HG03039 (cell line): ENCODE measurements at regions not wholly inside any gene's neighbourhood (a gene's known extent, or its start where the extent isn't known, plus 50 kb on each side); places are given as distances from the start of the nearest gene placed in this dataset.
A peak's percentile ranks its signal among the peaks of the same experiment; 100 is the strongest.
"Not testable (repeated sequence)": the region's sequence is repeated elsewhere in the genome, so short reads cannot be mapped to it uniquely, and the experiment has no call there.

Experiments used
- ATAC-seq: cut with Tn5 transposase; IDR thresholded peaks from one replicate; pipeline ENCODE4 v1.9.1; 2021; ENCODE audit warnings: mild to moderate bottlenecking, moderate library complexity; ENCODE audit not compliant: unreplicated experiment

- no peak for ATAC-seq
Observed at GRCh38 chr2:18957909-18958308, 368.5 kb upstream of the NT5C1B start.

DNA sequence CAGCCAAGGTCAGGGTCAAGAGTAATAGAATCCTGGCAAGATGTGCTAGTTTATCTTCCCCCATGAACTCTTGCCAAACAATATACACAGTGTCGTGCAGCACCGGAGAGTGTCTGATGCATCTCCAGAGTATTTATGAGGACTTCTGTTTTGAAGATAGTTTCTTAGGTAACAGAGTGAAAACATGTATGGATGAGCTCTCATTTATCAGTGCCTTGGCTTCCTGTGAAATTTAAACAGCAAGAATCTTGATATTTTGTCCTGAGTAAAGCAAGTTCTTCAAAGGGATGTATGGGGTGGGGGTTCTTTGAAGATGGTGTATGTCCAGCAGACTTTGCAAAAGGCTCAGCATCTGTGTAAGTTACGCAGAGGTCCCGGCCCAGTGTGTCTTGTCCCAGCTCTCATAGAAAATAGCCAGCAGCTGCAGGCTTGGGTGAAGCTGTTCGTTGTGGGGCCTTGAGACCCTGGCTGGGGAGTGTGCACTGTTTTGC, 361.0 kb upstream of the NT5C1B start:
- no peak for ATAC-seq

DNA sequence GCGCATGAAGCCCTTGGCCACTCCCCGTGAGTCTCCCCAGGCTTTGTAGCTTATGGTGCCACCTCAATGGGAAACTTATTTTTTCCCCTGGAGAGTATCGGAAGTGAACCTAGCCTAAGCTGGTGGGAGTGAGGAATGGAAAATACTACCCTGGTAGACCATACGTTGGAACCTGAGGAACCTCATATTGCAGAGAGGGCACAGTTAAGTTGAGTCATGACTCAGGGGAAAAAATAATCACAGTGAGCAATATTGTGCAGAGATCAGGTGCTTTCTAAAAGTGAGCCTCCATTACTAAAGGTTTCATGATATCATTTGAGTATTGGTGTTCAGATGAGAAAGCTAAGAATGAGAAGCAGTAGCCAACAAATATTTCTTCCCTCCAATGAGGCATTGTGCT, 360.5 kb upstream of the NT5C1B start:
- no peak for ATAC-seq

DNA sequence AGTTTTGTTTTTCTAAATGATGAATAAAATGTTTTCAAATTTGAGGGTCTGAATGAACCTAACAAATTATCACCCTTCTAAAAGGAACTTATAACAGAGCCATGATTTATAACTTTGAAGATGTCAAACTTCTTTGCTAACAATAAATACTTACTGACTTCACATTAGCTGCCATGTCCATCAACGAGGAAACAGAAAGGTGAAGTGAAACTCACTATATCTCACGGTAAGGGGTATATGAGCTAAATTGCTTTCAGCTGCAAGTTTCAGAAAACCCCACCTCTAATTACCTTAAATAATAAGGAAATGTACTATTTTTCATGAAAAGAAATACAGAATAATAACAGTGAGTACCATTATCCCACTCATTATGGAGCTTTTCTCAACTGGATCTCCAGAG, 350.8 kb upstream of the NT5C1B start:
- ATAC-seq = peak; percentile 82

- ATAC-seq = not testable (repeated sequence)
Observed at GRCh38 chr2:18939740-18940139, 350.4 kb upstream of the NT5C1B start.

DNA sequence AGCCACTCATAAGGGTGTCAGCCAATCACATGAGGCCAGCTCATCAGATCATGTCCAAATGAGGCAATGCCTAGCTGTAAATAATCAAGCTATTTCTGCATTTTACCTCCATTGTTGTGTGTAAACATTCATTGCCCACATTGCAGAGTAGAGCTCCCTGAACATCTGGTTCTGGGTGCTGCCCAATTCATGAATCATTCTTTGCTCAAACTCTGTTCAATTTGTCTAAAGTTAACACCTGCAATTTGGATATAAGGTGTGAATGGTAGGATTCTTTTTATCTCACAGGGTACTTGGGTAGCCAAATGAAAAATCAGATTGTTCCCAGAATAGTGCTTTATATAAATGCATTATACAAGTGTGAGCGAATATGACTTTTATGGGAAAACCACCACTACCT, 345.5 kb upstream of the NT5C1B start:
- no peak for ATAC-seq

DNA sequence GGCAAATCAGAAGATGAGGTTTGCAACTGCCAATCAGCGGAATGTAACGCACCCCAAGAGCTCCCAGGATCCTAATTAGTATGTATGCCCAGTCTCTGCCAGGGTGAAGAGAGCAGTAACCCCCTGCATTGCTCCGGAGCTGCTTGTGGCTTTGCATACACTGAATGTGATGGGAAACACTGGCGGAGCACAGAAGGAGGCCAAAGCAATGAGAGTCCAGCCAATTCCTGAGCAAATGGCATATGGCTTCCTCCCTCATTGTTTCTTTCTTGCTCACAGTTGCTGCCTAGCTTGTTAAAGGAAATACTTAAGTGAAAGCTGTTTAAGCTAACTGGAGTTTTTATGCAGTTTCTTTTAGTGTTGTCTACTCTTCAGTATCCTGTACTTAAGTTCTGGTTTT, 343.5 kb upstream of the NT5C1B start:
- no peak for ATAC-seq

- no peak for ATAC-seq
Observed at GRCh38 chr2:18930971-18931370, 341.6 kb upstream of the NT5C1B start.

GRCh38 chr2:18927525-18928232, 338.3 kb upstream of the NT5C1B start:
- ATAC-seq = no peak

GRCh38 chr2:18926631-18927524, 337.5 kb upstream of the NT5C1B start:
- ATAC-seq = no peak

GRCh38 chr2:18925296-18925695, 335.9 kb upstream of the NT5C1B start:
- no peak for ATAC-seq

- ATAC-seq = no peak
Observed at GRCh38 chr2:18924886-18925285, 335.5 kb upstream of the NT5C1B start.

- no peak for ATAC-seq
Observed at GRCh38 chr2:18924386-18924785, 335.0 kb upstream of the NT5C1B start.

DNA sequence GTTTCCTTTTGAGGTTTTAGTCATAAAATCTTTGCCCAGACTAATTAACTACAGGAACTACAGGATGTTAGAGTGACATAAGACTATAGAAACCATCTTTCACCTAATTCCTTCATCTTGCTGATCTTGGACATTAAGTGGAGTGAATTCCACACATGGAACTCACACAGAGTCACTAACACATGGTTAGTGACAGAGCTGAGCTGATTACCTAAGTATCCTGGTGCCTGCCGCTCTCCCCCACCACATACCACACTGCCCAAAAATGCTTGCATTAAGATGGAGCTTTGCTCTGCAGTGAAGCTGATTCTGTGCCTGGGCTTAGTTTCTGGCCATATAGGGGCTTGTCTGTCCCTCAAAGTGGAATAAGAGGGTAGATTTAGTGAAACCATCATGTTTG, 332.9 kb upstream of the NT5C1B start:
- ATAC-seq = no peak

GRCh38 chr2:18918280-18918679, 328.9 kb upstream of the NT5C1B start:
- no peak for ATAC-seq

DNA sequence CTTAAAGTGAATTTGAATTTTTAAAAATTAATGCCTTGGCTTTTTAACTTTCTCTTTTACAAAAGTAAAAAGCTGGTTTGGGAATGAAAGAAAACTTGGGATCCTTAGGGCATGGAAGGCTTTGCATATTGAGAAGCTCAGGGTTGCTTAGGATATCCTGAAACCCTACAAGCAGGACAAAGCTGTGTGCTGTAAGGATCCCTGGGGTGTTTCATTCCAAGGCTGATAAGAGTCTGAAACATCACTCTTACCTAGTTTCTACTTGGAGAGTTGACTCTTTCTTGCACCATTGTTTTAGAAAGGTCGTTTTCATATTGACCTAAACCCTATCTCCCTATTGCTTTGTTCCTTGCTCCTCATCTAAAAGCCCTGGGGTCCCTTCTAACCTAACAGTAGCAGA, 325.9 kb upstream of the NT5C1B start:
- ATAC-seq = no peak

- no peak for ATAC-seq
Observed at GRCh38 chr2:18913512-18913911, 324.1 kb upstream of the NT5C1B start.

- ATAC-seq = no peak
Observed at GRCh38 chr2:18912225-18912888, 323.0 kb upstream of the NT5C1B start.

GRCh38 chr2:18911416-18911815, 322.0 kb upstream of the NT5C1B start:
- no peak for ATAC-seq

GRCh38 chr2:18910843-18911242, 321.5 kb upstream of the NT5C1B start:
- no peak for ATAC-seq

DNA sequence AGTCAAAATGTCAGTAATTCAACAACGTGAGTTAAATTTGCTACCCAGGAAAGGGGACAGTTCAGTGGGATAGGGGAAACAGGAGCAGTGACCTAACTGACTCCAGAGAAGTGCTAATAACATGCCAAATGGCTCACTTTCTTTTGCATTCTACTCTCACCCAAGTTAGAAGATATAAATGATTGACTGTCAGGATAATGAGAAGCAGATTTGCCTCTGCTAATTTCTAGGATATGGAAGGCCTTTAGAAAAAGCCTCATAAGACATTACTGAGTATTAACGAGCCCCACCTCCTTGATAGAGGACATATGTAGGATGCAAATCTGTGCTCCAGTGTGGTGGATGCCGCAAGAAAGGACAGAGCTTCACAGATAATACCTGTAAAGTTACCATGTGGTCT, 318.6 kb upstream of the NT5C1B start:
- no peak for ATAC-seq

DNA sequence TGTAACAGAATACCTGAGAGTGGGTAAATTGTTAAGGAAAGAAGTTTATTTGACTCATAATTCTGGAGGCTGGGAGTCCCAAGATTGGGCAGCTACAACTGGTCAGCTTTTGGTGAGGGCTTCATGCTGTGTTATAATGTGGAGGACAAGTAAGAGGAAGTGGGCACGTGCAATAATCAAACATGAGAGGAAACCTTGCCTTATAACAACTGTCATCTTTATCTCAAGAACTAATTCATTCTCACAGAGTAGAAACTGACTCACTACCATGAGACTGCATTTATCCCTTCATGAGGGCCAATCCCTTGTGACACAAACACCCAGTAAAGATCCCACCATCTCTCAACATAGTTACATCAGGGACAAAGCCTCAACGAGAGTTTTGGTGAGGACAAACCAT, 318.1 kb upstream of the NT5C1B start:
- no peak for ATAC-seq
